Suprapubic skin (tissue), 3 donors: ENCODE measurements at regions not wholly inside any gene's neighbourhood (a gene's known extent, or its start where the extent isn't known, plus 50 kb on each side); places are given as distances from the start of the nearest gene placed in this dataset.

Experiments used
- CTCF ChIP-seq, 2 donors: fragments of 200-600 bp in 1 of 2; fragments of 450-650 bp in 1 of 2; sonication (generic) in 1 of 2; IDR thresholded peaks; one replicate each; pipeline ENCODE4 v1.5.1; 2016 to 2019; ENCODE audit warnings: antibody characterized with exemption in 2 of 2, mild to moderate bottlenecking in 1 of 2, moderate library complexity in 1 of 2
- POLR2A ChIP-seq, 2 donors: fragments of 450-650 bp; IDR thresholded peaks; one replicate each; pipeline ENCODE4 v1.6.1; 2017; ENCODE audit warnings: antibody characterized with exemption in 2 of 2, mild to moderate bottlenecking in 2 of 2, moderate library complexity in 2 of 2

GRCh38 chr5:2840372-2840915 lies 89.0 kb upstream of the IRX2 start:
- TF ChIP-seq CTCF (IDR thresholded peaks at IDR 0.05) (no peak), POLR2A (IDR thresholded peaks at IDR 0.05) (no peak)
